ENCODE measurements at regions not wholly inside any gene's neighbourhood (a gene's known extent, or its start where the extent isn't known, plus 50 kb on each side); places are given as distances from the start of the nearest gene placed in this dataset.

DNA sequence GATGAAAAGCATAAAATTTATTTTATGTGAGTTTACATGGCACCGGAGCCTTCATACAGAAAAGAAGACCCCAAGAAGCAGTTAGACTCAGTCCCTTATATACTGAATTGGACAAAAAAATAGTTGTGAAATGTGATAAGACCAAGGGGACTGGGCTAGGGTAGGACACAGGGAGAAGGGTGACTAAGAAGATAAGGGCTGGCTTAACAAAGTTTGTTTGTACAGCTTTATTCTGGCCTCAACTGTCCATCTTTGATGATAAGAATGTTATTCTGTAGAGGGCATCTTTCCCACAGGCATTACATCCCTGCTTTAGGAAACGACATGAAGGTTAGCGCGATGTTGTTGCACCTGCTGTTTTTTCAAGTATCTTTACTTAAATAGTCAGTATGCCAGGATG, 86.5 kb downstream of the SEC61G start:
- Histone ChIP-seq H3K4me2 (ENCODE audit: control insufficient read depth, insufficient read depth) (no peak overlapping the region), H2AFZ (ENCODE audit: control insufficient read depth, low read depth, low read length) (no peak overlapping the region), H3K27me3 (replicated peaks in 1 of 2; ENCODE audit: control insufficient read depth in 2 of 2, insufficient read depth in 2 of 2, low read length in 1 of 2) (no peaks in the 10 kb centered on the region), H3K4me1 (ENCODE audit: control insufficient read depth, insufficient read depth, low read length) (no peaks in the 10 kb centered on the region), H3K36me3 (ENCODE audit: control insufficient read depth in 2 of 2, insufficient read depth in 2 of 2, low read length in 1 of 2) (no peaks in the 10 kb centered on the region), H3K27ac (ENCODE audit: control insufficient read depth, insufficient read depth) (no peak overlapping the region), H4K20me1 (ENCODE audit: control insufficient read depth, insufficient read depth) (no peaks in the 10 kb centered on the region), H3K9me3 (replicated peaks; ENCODE audit: control insufficient read depth, insufficient read depth, low read length) (no peaks in the 10 kb centered on the region), H3K4me3 (no peak overlapping the region), H3K9ac (ENCODE audit: control insufficient read depth, insufficient read depth, low read length) (no peak overlapping the region), H3K79me2 (ENCODE audit: control insufficient read depth, insufficient read depth, low read length) (no peaks in the 10 kb centered on the region)
- TF ChIP-seq SMAD5 (IDR thresholded peaks at IDR 0.05; ENCODE audit: low read depth) (no peak), HDAC2 (IDR thresholded peaks at IDR 0.05) (no peak), SRF (IDR thresholded peaks at IDR 0.05; ENCODE audit: low read depth in 2 of 2, low read length in 2 of 2) (no peak), POLR2AphosphoS5 (IDR thresholded peaks at IDR 0.05; ENCODE audit: low read length) (no peak), RAD21 (IDR thresholded peaks at IDR 0.05; ENCODE audit: insufficient read depth, low read depth, low read length) (no peak), BHLHE40 (IDR thresholded peaks at IDR 0.05; ENCODE audit: borderline replicate concordance in 1 of 2, low read depth in 2 of 2, low read length in 1 of 2) (no peak), SUZ12 (IDR thresholded peaks at IDR 0.05; ENCODE audit: unreplicated experiment) (no peak), NR2C1 (IDR thresholded peaks at IDR 0.05) (no peak), MTA3 (IDR thresholded peaks at IDR 0.05; ENCODE audit: borderline replicate concordance, low read length) (no peak), HDGF (IDR thresholded peaks at IDR 0.05) (no peak), EED (IDR thresholded peaks at IDR 0.05; ENCODE audit: low read depth) (no peak), EZH2 (IDR thresholded peaks at IDR 0.05; ENCODE audit: borderline replicate concordance, control insufficient read depth, low read depth, low read length) (no peak), FOS (IDR thresholded peaks at IDR 0.05; ENCODE audit: borderline replicate concordance, extremely low read depth, insufficient read length) (no peak), IRF4 (IDR thresholded peaks at IDR 0.05; ENCODE audit: low read depth, low read length) (no peak), TAF1 (IDR thresholded peaks at IDR 0.05; ENCODE audit: borderline replicate concordance, low read depth, low read length) (no peak), IKZF1 (conservative IDR thresholded peaks at IDR 0.05) (no peak)
- WGBS (ENCODE audit: insufficient coverage, insufficient replicate concordance, low lambda C conversion rate, missing lambda C conversion rate), result 64% methylated on average over 4 of the region's 4 CpGs
- ChIA-PET POLR2A (no interaction called here), SMC1A (ENCODE audit: uncharacterized antibody, unreplicated experiment) (no interaction called here), CTCF (no interaction called here), RAD21 (ENCODE audit: unreplicated experiment) (no interaction called here)
- intact Hi-C loops (cut with micrococcal nuclease; ENCODE audit: unreplicated experiment), result no loop called here
- in situ Hi-C loops (cut with MboI), result no loop called here
- FAIRE-seq (no peak), ATAC-seq (no peak), DNase-seq (ENCODE audit: low read depth, low spot score) (no peak)
- no TSS peak for BruUV-seq (replicated peaks)

Data from GM12878 (cell line).